SK-N-SH (cell line): ENCODE measurements at regions not wholly inside any gene's neighbourhood (a gene's known extent, or its start where the extent isn't known, plus 50 kb on each side); places are given as distances from the start of the nearest gene placed in this dataset.

Source experiments
- CTCF ChIA-PET: fragments of 300-600, 350-600 bp; formaldehyde crosslinking; extraction: SDS; loops from one replicate; lab custom pipeline; 2021; lab: Yijun Ruan, JAX
- POLR2A ChIA-PET: fragments of 350-600 bp; sonication (Branson Sonifier 250); formaldehyde crosslinking; extraction: SDS; loops from one replicate; lab custom pipeline; 2020; ENCODE audit warnings: antibody characterized with exemption, inconsistent platforms; lab: Yijun Ruan, JAX
- DNase-seq: peaks from one replicate; pipeline ENCODE4 v3.0.0; 2012
- H2AFZ ChIP-seq: fragments of 200-600 bp; sonication (generic); 2 replicates; pipeline ENCODE4 v1.8.1; 2016; ENCODE audit warnings: antibody characterized with exemption, mild to moderate bottlenecking, low read depth
- H3F3A ChIP-seq: fragments of 200-600 bp; sonication (generic); replicated peaks from 2 replicates; pipeline ENCODE3; 2016; ENCODE audit warnings: antibody characterized with exemption, mild to moderate bottlenecking; ENCODE audit not compliant: insufficient read depth
- H3K27ac ChIP-seq, 2 experiments: fragments of 200-500 bp in 1 of 2; fragments of 200-600 bp in 1 of 2; sonication (Bioruptor generic) in 1 of 2; sonication (generic), shearing (Covaris generic) in 1 of 2; 2 replicates each; pipeline versions ENCODE4 v1.5.1 to v1.6.1; 2014 to 2016; ENCODE audit warnings: low read depth in 2 of 2, inconsistent platforms in 1 of 2, low read length in 1 of 2, mild to moderate bottlenecking in 1 of 2, mixed read lengths in 1 of 2
- H3K27me3 ChIP-seq: fragments of 200-600 bp; sonication (generic), shearing (Covaris generic); 2 replicates; pipeline ENCODE4 v1.6.1; 2016; ENCODE audit warnings: mixed run types; ENCODE audit not compliant: insufficient read depth
- H3K36me3 ChIP-seq, 2 experiments: fragments of 200-500 bp in 1 of 2; fragments of 200-600 bp in 1 of 2; sonication (Bioruptor generic) in 1 of 2; sonication (generic) in 1 of 2; replicated peaks in 1 of 2; 2 replicates each; pipeline versions ENCODE3 to v1.5.1; 2014 to 2016; ENCODE audit warnings: low read length in 1 of 2, mild to moderate bottlenecking in 1 of 2; ENCODE audit not compliant: insufficient read depth in 2 of 2, control insufficient read depth in 1 of 2
- H3K4me1 ChIP-seq, 2 experiments: fragments of 200-500 bp in 1 of 2; fragments of 200-600 bp in 1 of 2; sonication (Bioruptor generic) in 1 of 2; sonication (generic), shearing (Covaris generic) in 1 of 2; 2 replicates each; pipeline versions ENCODE4 v1.5.1 to v1.6.1; 2014 to 2016; ENCODE audit warnings: low read depth in 1 of 2, low read length in 1 of 2, mixed run types in 1 of 2; ENCODE audit not compliant: insufficient read depth in 2 of 2, control insufficient read depth in 1 of 2
- H3K4me2 ChIP-seq: fragments of 200-600 bp; sonication (generic), shearing (Covaris generic); 2 replicates; pipeline ENCODE4 v1.6.1; 2017; ENCODE audit warnings: mixed run types
- H3K4me3 ChIP-seq, 2 experiments: fragments of 200-500 bp in 1 of 2; fragments of 200-600 bp in 1 of 2; sonication (Bioruptor generic) in 1 of 2; sonication (generic), shearing (Covaris generic) in 1 of 2; 2 replicates each; pipeline versions ENCODE4 v1.5.1 to v1.8.1; 2014 to 2016; ENCODE audit warnings: low read depth in 2 of 2, inconsistent platforms in 1 of 2, low read length in 1 of 2, mild to moderate bottlenecking in 1 of 2, mixed read lengths in 1 of 2, moderate library complexity in 1 of 2
- H3K79me2 ChIP-seq: fragments of 200-600 bp; sonication (generic); 2 replicates; pipeline ENCODE4 v1.8.1; 2017; ENCODE audit warnings: mild to moderate bottlenecking; ENCODE audit not compliant: insufficient read depth
- H3K9ac ChIP-seq: fragments of 200-600 bp; sonication (generic); 2 replicates; pipeline ENCODE4 v1.6.1; 2017; ENCODE audit warnings: mixed run types
- H3K9me2 ChIP-seq: fragments of 200-600 bp; sonication (generic); 2 replicates; pipeline ENCODE4 v1.6.1; 2017; ENCODE audit warnings: mixed run types
- H3K9me3 ChIP-seq: fragments of 200-600 bp; sonication (generic); 2 replicates; pipeline ENCODE4 v1.6.1; 2017; ENCODE audit warnings: mixed run types, mild to moderate bottlenecking, moderate library complexity
- H4K20me1 ChIP-seq: fragments of 200-600 bp; sonication (generic); 2 replicates; pipeline ENCODE4 v1.6.1; 2017; ENCODE audit warnings: mild to moderate bottlenecking, mixed run types; ENCODE audit not compliant: insufficient read depth
- GABPA ChIP-seq: IDR thresholded peaks from 2 replicates; pipeline ENCODE4 v1.4.0; 2012; ENCODE audit warnings: low read depth, mild to moderate bottlenecking
- POLR2AphosphoS5 ChIP-seq: IDR thresholded peaks from 2 replicates; pipeline ENCODE4 v1.6.1; 2012; ENCODE audit warnings: low read depth, low read length
- WGBS: methylation state at CpG from one replicate; pipeline ENCODE4 v1.1.6; 2017; ENCODE audit warnings: low lambda C conversion rate; 5-methylcytosine and 5-hydroxymethylcytosine counted together
- TF ChIP-seq, protein P1 (sequence below): IDR thresholded peaks from 2 replicates; pipeline ENCODE4 v1.6.1; 2012; ENCODE audit warnings: mild to moderate bottlenecking, low read depth, low read length, moderate library complexity
- TF ChIP-seq, protein P2 (sequence below): IDR thresholded peaks from 2 replicates; pipeline ENCODE4 v1.4.0; 2012; ENCODE audit warnings: low read depth, borderline replicate concordance
- TF ChIP-seq, protein P3 (sequence below): fragments of 150-350 bp; IDR thresholded peaks from 2 replicates; pipeline ENCODE4 v1.6.1; 2017; ENCODE audit warnings: antibody characterized with exemption, low read length, low read depth, borderline replicate concordance
- TF ChIP-seq, protein P4 (sequence below): fragments of 200-600 bp; sonication (generic); IDR thresholded peaks from 2 replicates; pipeline ENCODE4 v1.6.1; 2017; ENCODE audit warnings: antibody characterized with exemption, mild to moderate bottlenecking, moderate library complexity

DNA sequence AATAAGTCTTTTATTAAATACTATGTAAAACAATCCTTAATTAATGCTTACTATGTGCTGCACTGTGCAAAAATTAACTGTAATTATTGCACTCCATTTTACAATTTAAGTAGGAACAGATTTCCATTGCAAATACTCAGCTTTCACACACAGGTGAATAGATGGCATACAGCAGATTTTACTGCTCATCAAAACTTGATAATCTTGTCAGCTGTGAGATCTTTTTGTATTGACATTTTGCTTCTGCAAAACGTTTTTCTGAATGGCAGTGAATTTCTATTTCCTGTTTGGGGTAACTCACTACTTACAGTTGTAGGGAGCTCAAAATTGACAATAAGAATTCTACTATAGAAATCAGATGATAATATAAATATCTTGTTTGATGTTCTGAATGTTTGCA, 220.0 kb upstream of the MAGI2 start:
- 28% methylated on average over 1 of the region's 1 CpG for WGBS
- POLR2A ChIA-PET, result no interaction called here
- CTCF ChIA-PET, result no interaction called here

More for the DNA sequence above, 220.0 kb upstream of the MAGI2 start:
- H3K4me3 ChIP-seq, result no peak overlapping the region
- H3K9ac ChIP-seq, result no peak overlapping the region
- no peak overlapping the region for H3K27ac ChIP-seq
- H3K9me2 ChIP-seq, result no peaks in the 10 kb centered on the region
- H3K4me1 ChIP-seq, result no peaks in the 10 kb centered on the region; a peak in 1 of 4 replicates
- no peaks in the 10 kb centered on the region for H3K9me3 ChIP-seq
- TF ChIP-seq, protein P1, sequence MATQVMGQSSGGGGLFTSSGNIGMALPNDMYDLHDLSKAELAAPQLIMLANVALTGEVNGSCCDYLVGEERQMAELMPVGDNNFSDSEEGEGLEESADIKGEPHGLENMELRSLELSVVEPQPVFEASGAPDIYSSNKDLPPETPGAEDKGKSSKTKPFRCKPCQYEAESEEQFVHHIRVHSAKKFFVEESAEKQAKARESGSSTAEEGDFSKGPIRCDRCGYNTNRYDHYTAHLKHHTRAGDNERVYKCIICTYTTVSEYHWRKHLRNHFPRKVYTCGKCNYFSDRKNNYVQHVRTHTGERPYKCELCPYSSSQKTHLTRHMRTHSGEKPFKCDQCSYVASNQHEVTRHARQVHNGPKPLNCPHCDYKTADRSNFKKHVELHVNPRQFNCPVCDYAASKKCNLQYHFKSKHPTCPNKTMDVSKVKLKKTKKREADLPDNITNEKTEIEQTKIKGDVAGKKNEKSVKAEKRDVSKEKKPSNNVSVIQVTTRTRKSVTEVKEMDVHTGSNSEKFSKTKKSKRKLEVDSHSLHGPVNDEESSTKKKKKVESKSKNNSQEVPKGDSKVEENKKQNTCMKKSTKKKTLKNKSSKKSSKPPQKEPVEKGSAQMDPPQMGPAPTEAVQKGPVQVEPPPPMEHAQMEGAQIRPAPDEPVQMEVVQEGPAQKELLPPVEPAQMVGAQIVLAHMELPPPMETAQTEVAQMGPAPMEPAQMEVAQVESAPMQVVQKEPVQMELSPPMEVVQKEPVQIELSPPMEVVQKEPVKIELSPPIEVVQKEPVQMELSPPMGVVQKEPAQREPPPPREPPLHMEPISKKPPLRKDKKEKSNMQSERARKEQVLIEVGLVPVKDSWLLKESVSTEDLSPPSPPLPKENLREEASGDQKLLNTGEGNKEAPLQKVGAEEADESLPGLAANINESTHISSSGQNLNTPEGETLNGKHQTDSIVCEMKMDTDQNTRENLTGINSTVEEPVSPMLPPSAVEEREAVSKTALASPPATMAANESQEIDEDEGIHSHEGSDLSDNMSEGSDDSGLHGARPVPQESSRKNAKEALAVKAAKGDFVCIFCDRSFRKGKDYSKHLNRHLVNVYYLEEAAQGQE, result no peak
- TF ChIP-seq POLR2AphosphoS5 (no peak), GABPA (no peak)
- TF ChIP-seq, protein P2, sequence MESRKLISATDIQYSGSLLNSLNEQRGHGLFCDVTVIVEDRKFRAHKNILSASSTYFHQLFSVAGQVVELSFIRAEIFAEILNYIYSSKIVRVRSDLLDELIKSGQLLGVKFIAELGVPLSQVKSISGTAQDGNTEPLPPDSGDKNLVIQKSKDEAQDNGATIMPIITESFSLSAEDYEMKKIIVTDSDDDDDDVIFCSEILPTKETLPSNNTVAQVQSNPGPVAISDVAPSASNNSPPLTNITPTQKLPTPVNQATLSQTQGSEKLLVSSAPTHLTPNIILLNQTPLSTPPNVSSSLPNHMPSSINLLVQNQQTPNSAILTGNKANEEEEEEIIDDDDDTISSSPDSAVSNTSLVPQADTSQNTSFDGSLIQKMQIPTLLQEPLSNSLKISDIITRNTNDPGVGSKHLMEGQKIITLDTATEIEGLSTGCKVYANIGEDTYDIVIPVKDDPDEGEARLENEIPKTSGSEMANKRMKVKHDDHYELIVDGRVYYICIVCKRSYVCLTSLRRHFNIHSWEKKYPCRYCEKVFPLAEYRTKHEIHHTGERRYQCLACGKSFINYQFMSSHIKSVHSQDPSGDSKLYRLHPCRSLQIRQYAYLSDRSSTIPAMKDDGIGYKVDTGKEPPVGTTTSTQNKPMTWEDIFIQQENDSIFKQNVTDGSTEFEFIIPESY, result no peak
- TF ChIP-seq, protein P3, sequence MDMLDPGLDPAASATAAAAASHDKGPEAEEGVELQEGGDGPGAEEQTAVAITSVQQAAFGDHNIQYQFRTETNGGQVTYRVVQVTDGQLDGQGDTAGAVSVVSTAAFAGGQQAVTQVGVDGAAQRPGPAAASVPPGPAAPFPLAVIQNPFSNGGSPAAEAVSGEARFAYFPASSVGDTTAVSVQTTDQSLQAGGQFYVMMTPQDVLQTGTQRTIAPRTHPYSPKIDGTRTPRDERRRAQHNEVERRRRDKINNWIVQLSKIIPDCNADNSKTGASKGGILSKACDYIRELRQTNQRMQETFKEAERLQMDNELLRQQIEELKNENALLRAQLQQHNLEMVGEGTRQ, result no peak
- TF ChIP-seq, protein P4, sequence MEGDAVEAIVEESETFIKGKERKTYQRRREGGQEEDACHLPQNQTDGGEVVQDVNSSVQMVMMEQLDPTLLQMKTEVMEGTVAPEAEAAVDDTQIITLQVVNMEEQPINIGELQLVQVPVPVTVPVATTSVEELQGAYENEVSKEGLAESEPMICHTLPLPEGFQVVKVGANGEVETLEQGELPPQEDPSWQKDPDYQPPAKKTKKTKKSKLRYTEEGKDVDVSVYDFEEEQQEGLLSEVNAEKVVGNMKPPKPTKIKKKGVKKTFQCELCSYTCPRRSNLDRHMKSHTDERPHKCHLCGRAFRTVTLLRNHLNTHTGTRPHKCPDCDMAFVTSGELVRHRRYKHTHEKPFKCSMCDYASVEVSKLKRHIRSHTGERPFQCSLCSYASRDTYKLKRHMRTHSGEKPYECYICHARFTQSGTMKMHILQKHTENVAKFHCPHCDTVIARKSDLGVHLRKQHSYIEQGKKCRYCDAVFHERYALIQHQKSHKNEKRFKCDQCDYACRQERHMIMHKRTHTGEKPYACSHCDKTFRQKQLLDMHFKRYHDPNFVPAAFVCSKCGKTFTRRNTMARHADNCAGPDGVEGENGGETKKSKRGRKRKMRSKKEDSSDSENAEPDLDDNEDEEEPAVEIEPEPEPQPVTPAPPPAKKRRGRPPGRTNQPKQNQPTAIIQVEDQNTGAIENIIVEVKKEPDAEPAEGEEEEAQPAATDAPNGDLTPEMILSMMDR, result no peak
- H3K4me2 ChIP-seq, result no peak overlapping the region
- H3K79me2 ChIP-seq, result no peaks in the 10 kb centered on the region
- no peaks in the 10 kb centered on the region for H3K36me3 ChIP-seq
- no peak overlapping the region for H2AFZ ChIP-seq
- no peaks in the 10 kb centered on the region for H3K27me3 ChIP-seq
- no peaks in the 10 kb centered on the region for H3F3A ChIP-seq
- no peaks in the 10 kb centered on the region for H4K20me1 ChIP-seq
- no peak for DNase-seq
